Stimulated activated CD4-positive, alpha-beta T cell treated with anti-CD3 and anti-CD28 coated beads, TNF-alpha, amount 100 ng/mL, for 48 hours (primary cell): ENCODE measurements at regions not wholly inside any gene's neighbourhood (a gene's known extent, or its start where the extent isn't known, plus 50 kb on each side); places are given as distances from the start of the nearest gene placed in this dataset.
"Not testable (repeated sequence)": the region's sequence is repeated elsewhere in the genome, so short reads cannot be mapped to it uniquely, and the experiment has no call there.

ENCODE experiments used
- DNase-seq, 3 donors: peaks; one replicate each; pipeline ENCODE4 v3.0.0-alpha.2; 2020; ENCODE audit warnings: low read depth in 3 of 3

DNA sequence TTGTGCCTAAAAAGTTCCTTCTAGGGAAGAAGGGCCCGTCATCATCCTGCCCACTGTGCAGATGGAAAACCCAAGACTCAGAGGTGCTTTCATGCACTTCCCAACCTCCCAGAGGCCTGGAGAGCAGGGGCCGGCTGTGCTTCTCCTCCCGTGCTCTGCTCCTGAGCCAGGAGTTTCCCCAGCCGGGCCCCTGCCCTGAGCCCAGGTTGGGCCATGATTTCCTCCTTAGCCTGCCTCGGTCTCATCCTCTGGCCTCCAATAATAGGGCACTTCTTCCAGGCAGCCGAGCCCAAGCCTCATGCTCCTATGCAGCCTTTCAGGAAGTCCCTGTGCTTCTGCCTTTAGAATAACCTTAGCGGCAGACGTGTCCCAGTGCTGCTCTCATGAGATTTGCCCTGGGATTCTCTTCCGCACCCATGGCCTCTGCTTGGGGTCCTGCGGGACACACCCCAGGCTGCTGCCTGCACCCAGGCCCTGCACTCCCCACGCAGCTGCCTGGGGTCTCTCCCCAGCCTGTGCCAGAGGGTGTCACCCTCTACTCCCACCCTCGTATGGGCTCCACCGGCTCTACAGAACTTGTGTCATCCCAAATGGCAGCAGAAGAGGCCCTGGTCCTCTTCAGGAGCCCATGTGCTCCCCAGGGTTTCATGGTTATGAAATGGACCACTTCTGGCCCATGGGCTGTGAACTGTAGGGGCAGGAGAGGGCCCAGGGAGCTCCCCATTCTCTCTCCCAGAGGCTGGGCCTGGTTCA, 359.3 kb downstream of the ADGRD1 start:
- no peak for DNase-seq

DNA sequence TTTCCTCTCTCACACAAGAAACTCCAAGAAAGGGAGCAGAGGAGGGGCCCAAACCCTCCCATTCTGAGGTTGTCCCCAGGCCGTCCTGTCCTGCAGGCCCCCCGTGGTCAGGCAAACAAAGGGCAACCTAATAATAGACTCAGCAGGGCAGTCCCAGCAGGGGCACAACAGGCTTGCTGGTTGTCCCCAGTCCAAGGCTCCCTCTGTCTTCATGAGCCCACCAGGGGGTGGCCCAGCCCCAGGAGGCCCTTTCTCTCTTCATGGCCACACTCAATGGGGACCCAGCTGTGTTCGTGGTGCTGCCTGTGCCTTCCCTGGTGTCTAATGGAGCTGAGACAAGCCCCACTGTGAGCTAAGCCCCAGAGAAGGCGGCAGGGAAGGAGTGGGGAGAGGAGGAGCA, 359.9 kb downstream of the ADGRD1 start:
- no peak for DNase-seq

DNA sequence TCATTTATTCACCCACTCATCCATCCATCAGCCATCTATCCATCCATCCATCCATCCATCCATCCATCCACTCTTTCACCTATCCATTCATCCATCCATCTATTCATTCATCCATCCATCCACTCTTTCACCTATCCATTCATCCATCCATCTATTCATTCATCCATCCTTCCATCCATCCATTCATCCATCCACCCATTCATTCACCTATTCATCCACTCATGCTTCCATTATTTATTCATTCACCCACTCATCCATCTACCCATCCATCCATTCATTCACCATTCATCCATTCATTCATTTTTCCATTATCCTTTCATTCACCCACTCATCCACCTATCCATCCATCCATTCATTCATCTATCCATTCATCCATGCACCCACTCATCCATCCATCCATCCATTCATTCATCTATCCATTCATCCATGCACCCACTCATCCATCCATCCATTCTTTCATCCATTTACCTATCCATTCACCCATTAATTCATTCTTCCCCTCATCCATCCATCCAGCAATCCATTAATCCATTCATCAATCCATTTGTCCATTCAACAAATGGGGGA, 360.9 kb downstream of the ADGRD1 start:
- no peak for DNase-seq

DNA sequence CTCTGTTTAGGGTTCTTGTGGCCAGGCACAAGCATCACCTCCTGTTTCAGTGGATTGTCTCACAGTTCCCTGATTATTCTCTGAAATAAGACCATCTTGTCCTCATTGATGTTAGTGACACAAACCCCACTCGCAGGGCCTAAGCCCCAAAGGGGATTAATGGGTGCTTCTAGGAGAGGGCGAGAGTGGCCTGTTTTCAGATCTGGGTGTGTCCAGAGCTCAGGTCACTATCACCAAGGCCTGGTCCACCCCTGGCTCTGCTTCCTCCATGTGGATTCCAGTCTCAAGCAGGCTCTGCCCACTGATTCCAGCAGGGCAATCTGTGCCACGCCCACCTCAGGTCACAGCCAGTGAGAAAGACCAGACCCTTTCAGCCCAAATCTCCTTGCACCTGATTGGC, 361.9 kb downstream of the ADGRD1 start:
- DNase-seq = no peak

DNA sequence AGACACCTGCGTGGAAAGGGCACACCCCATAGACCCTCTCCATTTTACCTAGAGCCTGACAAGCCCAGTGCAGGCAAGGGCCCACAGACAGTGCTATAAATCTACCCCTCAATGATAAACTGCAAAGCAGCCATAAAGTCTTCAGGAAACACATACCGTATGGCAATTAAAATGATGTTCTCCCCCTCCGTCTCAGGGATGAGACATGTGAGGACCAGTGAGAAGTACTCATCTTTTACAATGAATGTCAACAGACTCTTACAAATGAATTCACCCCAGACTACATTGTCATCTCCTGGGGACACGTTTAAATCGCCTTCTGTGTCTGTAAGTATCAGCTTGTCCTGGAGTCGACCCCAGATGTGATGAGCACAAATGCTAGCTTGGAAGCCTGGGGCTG, 362.7 kb downstream of the ADGRD1 start:
- DNase-seq = no peak

DNA sequence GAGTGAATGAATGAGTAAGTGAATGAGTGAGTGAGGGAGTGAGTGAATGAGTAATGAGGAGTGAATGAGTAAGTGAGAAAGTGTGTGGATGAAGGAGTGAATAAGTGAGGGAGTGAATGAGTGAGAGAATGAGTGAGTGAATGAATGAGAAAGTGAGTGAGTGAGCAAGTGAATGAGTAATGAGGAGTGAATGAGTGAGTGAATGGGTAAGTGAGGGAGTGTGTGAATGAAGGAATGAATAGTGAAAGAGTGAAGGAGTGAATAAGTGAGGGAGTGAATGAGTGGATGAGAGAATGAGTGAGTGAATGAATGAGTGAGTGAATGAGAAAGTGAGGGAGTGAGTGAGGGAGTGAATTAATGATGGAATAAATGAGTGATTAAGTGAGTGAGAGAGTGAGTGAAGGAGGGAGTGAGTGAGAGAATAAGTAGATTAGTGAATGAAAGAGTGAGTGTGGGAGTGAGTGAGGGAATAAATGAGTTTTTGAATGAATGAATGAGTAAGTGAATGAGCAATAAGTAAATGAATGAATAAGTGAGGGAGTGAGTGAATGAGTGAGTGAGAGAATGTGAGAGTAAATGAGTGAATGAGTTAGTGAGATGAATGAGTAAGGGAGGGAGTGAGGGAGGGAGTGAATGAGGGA, 364.5 kb downstream of the ADGRD1 start:
- no peak for DNase-seq

DNA sequence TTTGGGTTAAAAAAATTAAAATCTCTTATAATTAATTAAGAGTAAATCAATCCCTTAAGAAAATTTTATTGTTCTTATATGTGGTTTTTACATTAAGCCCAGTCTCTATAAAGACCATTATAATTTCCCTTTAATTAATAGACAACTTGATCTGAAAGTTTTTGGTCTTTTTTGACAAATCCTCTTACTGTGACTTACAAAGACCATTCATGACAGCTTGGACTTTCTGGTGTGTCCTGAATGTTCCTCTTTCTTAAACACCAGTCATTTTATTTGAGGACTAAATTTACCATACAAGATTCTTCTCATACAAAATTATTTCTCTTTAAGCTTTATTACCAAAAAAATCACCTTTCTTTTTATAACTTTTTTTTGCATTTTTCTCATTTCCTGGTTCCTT, 368.3 kb downstream of the ADGRD1 start:
- DNase-seq = no peak

DNA sequence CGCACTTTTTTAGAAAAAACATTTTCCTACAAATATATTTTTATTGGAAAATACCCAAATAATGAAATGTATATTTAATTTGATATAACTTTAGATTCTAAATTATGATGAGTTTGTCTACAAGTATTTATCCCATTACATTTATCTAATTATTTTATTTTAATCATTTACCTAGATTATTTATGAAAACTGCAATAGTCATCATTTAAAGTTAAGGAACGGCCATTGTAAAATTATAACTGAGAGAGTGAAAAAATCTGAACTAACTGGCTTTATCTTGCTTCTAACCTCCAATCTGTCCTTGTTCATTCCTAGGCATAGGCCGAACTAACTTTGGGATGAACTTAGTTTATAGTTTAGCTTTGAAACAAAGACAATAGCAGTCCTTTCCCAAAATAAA, 368.8 kb downstream of the ADGRD1 start:
- not testable (repeated sequence) for DNase-seq

DNA sequence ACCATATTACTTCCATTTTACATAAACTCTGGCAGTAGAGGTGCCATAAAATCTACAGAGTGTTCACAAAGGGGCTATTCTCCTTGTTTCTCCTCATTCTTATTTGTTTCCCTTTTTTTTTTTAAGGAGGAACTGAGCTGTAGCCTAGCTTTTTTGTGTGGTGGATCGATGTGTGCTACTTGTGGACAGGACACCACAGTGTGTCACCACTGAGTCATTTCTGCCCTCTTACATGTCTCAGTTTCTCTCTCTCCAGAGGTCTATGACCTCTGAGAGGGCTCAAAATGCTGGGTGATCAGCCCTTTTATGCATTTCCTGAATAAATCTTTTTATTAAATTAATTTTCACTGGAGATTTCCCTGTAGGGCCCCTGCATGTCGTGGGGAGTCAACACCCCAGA, 370.2 kb downstream of the ADGRD1 start:
- DNase-seq = no peak

DNA sequence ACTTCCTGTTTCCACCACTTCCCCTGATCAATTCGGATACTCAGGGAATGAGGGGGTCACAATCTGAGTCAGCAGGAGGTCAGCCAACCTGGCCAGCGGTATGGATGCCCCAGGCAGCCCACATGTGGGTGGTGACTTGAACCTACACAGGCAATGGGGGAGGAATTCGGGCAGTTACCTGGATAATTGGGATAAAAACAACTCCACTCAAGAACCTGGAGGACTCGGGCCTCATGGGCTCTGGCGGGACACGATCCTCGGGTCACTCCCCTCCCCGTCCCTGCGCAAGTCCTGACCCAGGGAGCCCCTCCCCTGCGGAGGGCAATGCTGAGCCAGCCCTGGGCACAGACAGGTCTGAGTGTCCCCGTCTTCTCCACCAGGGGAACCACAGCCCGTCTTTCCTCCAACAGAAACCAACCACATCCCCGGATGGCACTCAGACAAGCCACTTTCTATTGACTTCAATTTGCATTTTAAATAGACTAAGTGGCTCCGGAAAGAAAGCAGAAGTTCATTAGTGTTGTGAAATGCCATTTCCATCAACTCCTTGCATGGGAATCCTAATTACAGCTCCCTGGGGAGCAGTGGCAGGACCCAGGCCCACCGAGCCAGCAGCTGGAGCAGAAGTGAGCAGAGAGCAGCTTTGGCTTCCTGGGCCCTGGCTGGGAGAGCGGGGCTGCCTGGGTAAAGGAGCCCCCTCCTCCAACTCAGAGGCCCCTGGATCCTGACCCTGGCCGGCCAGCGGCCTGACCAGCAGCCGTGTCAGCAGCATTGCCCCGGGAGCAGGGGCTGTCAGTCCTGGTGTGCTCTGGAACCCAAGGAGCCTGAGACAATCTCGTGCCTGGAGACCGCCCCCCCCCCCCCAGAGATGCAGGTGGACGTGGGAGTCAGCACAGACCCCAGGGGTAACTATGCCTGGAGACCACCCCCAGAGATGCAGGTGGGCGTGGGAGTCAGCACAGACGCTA, 374.1 kb downstream of the ADGRD1 start:
- no peak for DNase-seq

DNA sequence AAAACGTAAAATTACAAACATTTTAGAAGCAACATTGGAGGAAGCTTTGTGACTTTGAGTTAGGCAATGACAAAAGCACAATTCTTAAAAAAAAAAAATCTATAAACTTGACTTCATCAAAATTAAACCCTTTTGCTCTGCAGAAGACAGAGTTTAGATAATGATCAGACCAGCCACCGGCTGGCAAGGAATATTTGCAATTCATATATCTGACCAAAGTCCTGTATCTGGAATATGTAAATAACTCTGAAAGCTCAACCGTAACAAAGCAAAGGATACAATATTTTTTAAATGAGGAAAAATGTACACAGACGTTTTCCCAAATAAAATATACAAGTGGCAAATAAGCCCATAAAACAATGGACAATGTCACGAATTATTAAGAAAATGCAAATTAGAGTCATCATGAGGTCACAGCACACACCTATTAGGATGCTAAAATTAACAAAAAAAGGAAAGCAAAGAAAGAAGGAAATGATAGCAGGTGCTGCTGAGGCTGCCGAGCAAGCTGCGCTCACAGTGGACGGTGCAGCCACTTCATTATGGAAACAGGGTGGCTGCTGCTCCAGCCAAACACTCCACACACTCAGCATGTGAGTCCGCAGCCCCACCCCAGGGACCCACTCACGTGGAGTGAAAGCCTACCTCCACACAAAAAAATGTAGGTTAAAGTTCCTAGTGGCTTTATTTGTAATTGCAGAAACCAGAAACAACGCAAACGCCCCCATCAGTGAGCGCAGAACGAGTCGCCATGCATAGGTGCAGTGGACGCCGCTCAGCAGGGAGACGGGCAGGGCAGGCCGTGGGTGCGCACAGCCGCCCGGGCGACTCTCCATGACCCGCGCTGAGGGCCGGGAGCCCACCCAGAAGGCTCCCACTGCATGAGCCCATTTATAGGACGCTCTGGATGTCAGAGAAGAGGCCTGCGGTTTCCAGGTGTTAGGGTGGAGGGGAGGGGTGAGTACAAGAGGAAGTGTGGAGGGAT, 375.4 kb downstream of the ADGRD1 start:
- not testable (repeated sequence) for DNase-seq

DNA sequence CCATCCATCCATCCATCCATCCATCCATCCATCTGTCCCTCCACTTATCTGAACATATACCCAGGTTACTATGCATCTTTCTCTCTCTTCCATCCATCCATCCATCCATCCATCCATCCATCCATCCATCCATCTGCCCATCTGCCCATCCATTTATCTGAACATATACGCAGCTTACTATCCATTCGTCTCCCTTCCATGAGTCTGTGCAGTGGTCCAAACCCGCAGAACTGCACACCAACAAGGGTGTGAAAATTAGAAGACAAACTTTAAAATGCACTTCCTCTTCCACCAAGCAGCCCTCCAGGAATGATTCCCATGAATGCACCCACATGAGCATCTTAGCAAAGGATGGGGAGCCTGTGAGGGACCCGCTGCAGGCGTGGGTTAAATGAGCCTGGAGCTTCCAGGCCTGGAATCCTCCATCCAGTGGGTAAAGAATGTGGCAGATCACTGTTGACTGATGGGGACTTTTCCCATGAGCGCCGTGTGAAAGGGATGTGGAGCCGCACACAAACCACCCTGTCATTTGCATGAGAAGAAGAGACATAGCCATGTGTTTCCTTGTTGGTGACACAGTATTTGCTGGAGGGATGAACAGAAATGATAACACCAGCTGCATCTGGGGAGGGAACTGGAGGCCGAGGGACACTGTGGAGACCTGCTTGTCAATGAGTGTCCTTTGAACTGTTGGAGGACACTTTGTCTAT, 376.6 kb downstream of the ADGRD1 start:
- DNase-seq = no peak

DNA sequence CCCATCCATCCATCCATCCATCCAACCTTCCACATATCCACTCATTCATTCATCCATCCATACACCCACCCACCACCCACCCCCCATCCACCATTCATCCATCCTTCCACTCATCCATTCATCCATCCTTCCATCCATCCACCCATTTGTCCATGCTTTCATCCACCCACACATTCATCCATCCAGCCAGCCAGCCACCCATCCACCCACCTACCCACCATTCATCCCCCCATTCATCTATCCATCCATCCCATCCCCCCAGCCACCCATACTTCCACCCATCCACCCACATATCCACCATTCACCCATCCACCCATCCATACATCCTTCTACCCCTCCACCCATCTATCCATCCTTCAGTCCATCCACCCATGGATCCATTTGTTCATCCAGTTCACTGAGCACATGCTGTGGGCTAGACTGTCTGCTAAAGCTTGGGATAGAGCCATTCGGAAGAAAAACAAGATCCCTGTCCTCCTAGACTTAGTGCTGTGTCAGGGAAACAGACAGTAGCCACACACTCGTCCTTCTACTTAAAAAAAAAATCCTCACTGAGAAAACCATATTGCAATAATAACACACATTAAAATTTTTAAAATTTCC, 377.5 kb downstream of the ADGRD1 start:
- DNase-seq = no peak

DNA sequence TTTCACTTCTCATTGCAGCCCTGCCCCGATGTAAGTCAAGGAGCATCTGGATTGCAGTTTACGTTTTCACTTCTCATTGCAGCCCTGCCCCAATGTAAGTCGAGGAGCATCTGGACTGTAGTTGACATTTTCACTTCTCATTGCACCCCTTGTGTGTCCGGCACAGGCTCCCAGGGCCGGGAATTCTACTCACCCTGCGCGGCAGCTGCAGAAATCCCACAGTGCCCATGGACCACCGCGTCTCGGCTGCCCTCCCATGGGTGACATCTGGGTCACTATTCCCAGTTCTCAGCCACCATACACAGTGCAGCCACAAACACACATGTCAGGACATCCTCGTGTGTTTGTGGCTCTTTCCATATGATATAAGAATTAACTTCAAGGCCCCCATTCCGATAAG, 378.5 kb downstream of the ADGRD1 start:
- no peak for DNase-seq

DNA sequence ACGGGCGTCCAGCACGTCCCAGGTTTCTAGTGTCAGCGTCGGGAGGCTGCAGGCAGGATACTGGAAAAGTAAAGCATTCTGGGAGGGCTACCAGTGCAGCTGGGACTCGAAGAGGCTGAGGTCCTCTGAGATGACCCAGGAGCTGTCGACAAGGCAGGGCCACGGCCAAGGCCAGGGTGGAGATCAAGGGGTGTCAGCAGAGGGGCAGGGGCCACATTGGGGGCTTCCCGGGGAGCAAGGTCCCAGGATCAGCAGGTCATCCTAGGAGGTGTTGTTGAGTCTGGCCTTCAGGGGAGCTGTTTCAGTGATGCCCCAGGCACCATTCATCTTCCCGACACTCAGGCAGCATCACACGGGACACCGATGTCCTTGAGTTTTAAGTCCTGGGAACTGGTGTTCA, 377.8 kb upstream of the SFSWAP start:
- no peak for DNase-seq

DNA sequence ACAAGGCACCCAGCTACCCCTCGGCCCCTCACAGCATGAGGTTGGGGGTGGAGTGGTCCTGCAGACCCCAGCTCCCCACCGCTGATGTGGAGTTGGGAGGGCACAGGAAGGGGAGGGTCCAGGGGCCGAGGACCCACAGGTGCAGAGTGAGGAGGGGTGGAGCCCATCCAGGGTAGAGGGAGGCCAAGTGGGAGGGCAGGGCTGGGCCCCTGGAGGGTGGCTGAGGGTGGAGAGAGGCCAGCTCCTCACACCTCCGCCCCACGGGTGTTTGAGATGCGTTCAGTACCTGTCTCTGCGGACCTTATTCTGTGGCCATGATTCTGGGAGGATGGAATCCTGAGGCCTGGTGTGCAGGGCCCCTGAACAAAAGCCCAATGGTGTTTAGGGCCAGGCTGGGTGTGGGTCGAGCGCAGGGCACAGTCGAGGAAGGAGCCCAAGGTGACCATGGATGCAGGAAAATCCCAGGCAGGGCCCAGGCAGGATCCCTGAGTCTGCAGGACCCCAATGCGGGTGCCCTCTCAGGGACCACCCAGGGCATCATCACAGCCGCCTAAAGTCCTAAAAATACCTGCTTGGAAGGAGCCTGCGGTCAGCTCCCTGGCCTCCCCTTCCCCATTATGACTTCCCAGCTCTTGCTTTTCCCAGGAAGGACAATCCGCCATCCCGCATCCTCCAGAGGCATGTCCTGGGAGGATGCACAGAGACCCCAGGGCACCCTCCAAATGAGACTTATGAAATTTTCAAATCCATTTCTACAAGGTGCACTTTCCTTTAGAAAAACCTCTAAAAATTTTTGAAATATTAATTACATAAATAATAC, 377.1 kb upstream of the SFSWAP start:
- DNase-seq = no peak

DNA sequence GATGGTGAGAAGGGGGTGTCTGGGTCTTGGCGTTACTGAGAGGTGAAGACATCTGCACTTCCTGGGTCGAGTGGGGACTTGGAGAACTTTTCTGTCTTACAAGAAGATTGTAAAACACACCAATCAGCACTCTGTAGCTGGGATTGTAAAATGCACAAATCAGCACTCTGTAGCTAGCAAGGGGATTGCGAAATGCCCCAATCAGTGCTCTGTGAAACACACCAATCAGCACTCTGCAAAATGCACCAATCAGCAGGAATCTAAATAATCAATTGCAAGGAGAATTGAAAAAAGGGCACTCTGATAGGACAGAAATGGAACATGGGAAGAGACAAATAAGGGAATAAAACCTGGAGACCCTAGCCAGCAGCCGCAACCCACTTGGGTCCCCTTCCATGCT, 376.1 kb upstream of the SFSWAP start:
- DNase-seq = no peak

DNA sequence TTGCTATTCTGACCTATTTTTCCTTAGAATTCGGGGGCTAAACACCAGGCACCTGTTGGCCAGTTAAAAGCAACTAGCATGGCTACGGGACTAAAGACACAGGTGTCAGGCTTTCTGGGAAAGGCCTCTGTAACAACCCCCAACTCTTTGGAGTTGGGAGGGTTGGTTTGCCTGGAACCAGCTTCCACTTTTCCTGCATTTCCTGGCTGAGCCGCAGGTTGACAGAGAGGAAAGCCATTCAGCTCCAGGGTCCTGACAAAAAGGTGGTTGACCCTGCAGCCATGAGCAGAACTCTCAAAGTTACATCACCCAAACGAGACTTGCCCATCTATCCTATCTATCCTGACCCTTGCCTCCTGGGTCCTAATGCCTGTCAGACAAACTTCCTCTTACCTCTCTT, 375.4 kb upstream of the SFSWAP start:
- no peak for DNase-seq

DNA sequence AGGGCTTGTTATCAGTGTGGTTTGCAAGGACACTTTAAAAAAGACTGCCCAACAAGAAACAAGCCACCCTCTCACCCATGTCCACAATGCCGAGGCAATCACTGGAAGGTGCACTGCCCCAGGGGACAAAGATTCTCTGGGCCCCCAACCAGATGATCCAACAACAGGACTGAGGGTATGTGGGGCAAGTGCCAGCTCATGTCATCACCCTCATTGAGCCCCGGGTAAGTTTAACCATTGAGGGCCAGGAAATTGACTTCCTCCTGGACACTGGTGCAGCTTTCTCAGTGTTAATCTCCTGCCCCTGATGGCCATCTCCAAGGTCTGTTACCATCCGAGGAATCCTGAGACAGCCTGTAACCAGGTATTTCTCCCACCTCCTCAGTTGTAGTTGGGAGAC, 373.0 kb upstream of the SFSWAP start:
- not testable (repeated sequence) for DNase-seq
